Pons (tissue), 1 donor: ENCODE measurements at regions not wholly inside any gene's neighbourhood (a gene's known extent, or its start where the extent isn't known, plus 50 kb on each side); places are given as distances from the start of the nearest gene placed in this dataset.

Source experiments
- DNase-seq: peaks from one replicate; pipeline ENCODE4 v3.0.0-alpha.2; 2016; ENCODE audit warnings: low spot score

GRCh38 chr6:2502998-2503674, 247.6 kb downstream of the MYLK4 start:
- DNase-seq = no peak

- DNase-seq = no peak
These were observed 248.4 kb downstream of the MYLK4 start for GRCh38 chr6:2502096-2502997.

- DNase-seq = no peak
These were observed 252.6 kb downstream of the MYLK4 start for GRCh38 chr6:2497922-2498623.

- no peak for DNase-seq
These were observed 250.9 kb upstream of the GMDS start for GRCh38 chr6:2496291-2496690.

- DNase-seq = no peak
These were observed 247.5 kb upstream of the GMDS start for GRCh38 chr6:2492686-2493523.

GRCh38 chr6:2491137-2491536, 245.7 kb upstream of the GMDS start:
- DNase-seq = no peak

- no peak for DNase-seq
These were observed 243.2 kb upstream of the GMDS start for GRCh38 chr6:2488578-2488977.

GRCh38 chr6:2485116-2485515, 239.7 kb upstream of the GMDS start:
- no peak for DNase-seq

GRCh38 chr6:2482773-2483172, 237.4 kb upstream of the GMDS start:
- no peak for DNase-seq

GRCh38 chr6:2481307-2481706, 235.9 kb upstream of the GMDS start:
- no peak for DNase-seq

- DNase-seq = peak; percentile 92
These were observed 235.0 kb upstream of the GMDS start for GRCh38 chr6:2480267-2480966.

- DNase-seq = no peak
These were observed 232.8 kb upstream of the GMDS start for GRCh38 chr6:2478200-2478599.

GRCh38 chr6:2477666-2478065, 232.3 kb upstream of the GMDS start:
- DNase-seq = no peak

- no peak for DNase-seq
These were observed 231.8 kb upstream of the GMDS start for GRCh38 chr6:2477250-2477649.

GRCh38 chr6:2476376-2476775, 231.0 kb upstream of the GMDS start:
- no peak for DNase-seq

- DNase-seq = no peak
These were observed 226.1 kb upstream of the GMDS start for GRCh38 chr6:2471472-2471871.

GRCh38 chr6:2469428-2469827, 224.0 kb upstream of the GMDS start:
- no peak for DNase-seq

GRCh38 chr6:2468601-2468955, 223.2 kb upstream of the GMDS start:
- DNase-seq = no peak

GRCh38 chr6:2467929-2468600, 222.7 kb upstream of the GMDS start:
- DNase-seq = no peak

GRCh38 chr6:2465336-2465735, 219.9 kb upstream of the GMDS start:
- no peak for DNase-seq

GRCh38 chr6:2464641-2465040, 219.2 kb upstream of the GMDS start:
- DNase-seq = no peak
